K562 (cell line): ENCODE measurements at regions not wholly inside any gene's neighbourhood (a gene's known extent, or its start where the extent isn't known, plus 50 kb on each side); places are given as distances from the start of the nearest gene placed in this dataset.

Experiments
- ATAC-seq: fragments of 200-7000 bp; cut with Tn5 transposase; 3 replicates; pipeline ENCODE4 v1.9.1; 2020; ENCODE audit warnings: moderate library complexity
- BruUV-seq: library from RNA; stranded (reverse); fragments of 400-500 nt; replicated peaks from 2 replicates; lab custom pipeline; 2021; lab: Mats Ljungman, UMichigan
- CTCF ChIA-PET: fragments of 300-600 bp; formaldehyde crosslinking; extraction: SDS; loops from one replicate; lab custom pipeline; 2021; ENCODE audit warnings: low intra/inter-chr PET ratio; lab: Yijun Ruan, JAX
- POLR2A ChIA-PET: fragments of 300-600, 350-650 bp; sonication (Branson Sonifier 250); formaldehyde crosslinking; extraction: SDS; loops from one replicate; lab custom pipeline; 2021; ENCODE audit warnings: antibody characterized with exemption, inconsistent platforms; lab: Yijun Ruan, JAX
- DNase-seq, 4 experiments: peaks; one replicate each; pipeline versions ENCODE4 v3.0.0 to v3.0.0-alpha.2; 2011 to 2018; ENCODE audit warnings: low spot score in 3 of 4, mixed read lengths in 3 of 4; ENCODE audit errors: extremely low read depth in 1 of 4
- FAIRE-seq: peaks from 2 replicates; lab custom pipeline; 2011; peaks lifted over from hg19 to GRCh38; lab: Jason Lieb, UNC
- H2AFZ ChIP-seq: 2 replicates; pipeline ENCODE4 v1.6.0; 2011; ENCODE audit warnings: low read depth, low read length, control low read depth, inconsistent platforms
- H3K27ac ChIP-seq: fragments of 200-600 bp; 3 replicates; pipeline ENCODE4 v1.8.0; 2011; ENCODE audit warnings: low read depth, mild to moderate bottlenecking, control low read depth, inconsistent platforms, low read length, moderate library complexity, mixed read lengths; ENCODE audit errors: extremely low read depth
- H3K27me3 ChIP-seq, 2 experiments: fragments of 300-600 bp in 1 of 2; 2 replicates in 1 of 2; 3 replicates in 1 of 2; pipeline versions ENCODE4 v1.6.0 to v1.8.0; 2011; ENCODE audit warnings: inconsistent platforms in 2 of 2, low read length in 2 of 2, mild to moderate bottlenecking in 1 of 2, mixed read lengths in 1 of 2, moderate library complexity in 1 of 2; ENCODE audit not compliant: control insufficient read depth in 2 of 2, insufficient read depth in 2 of 2
- H3K36me3 ChIP-seq: fragments of 300-600 bp; 3 replicates; pipeline ENCODE4 v1.8.0; 2011; ENCODE audit warnings: mild to moderate bottlenecking, low read length, inconsistent platforms; ENCODE audit not compliant: control insufficient read depth, insufficient read depth
- H3K4me1 ChIP-seq, 2 experiments: fragments of 200-600 bp in 1 of 2; replicated peaks in 1 of 2; 2 replicates in 1 of 2; 3 replicates in 1 of 2; pipeline versions ENCODE4 v1.5.1 to v1.8.0; 2011; ENCODE audit warnings: inconsistent platforms in 2 of 2, low read length in 2 of 2, mild to moderate bottlenecking in 1 of 2, mixed read lengths in 1 of 2, moderate library complexity in 1 of 2; ENCODE audit not compliant: control insufficient read depth in 2 of 2, insufficient read depth in 2 of 2
- H3K4me2 ChIP-seq: 2 replicates; pipeline ENCODE4 v1.6.1; 2011; ENCODE audit warnings: low read length, control low read depth, inconsistent platforms, mixed read lengths; ENCODE audit not compliant: insufficient read depth
- H3K4me3 ChIP-seq: fragments of 200-600 bp; sonication (generic), shearing (Covaris generic); 2 replicates; pipeline ENCODE4 v1.5.1; 2016; ENCODE audit warnings: control low read depth, inconsistent platforms
- H3K79me2 ChIP-seq: fragments of 200-600 bp; 3 replicates; pipeline ENCODE4 v1.8.0; 2011; ENCODE audit warnings: low read length, inconsistent platforms; ENCODE audit not compliant: control insufficient read depth, insufficient read depth
- H3K9ac ChIP-seq, 2 experiments: 2 replicates each; pipeline versions ENCODE4 v1.6.0 to v1.6.1; 2011; ENCODE audit warnings: low read depth in 2 of 2, low read length in 2 of 2, control low read depth in 1 of 2, inconsistent platforms in 1 of 2, mild to moderate bottlenecking in 1 of 2, mixed read lengths in 1 of 2; ENCODE audit not compliant: insufficient read depth in 1 of 2
- H3K9me1 ChIP-seq: one replicate; pipeline ENCODE4 v1.6.0; 2011; ENCODE audit warnings: inconsistent platforms, mild to moderate bottlenecking, low read length, moderate library complexity; ENCODE audit not compliant: control insufficient read depth, insufficient read depth
- H3K9me3 ChIP-seq: replicated peaks from 2 replicates; pipeline ENCODE4 v1.5.1; 2011; ENCODE audit warnings: low read depth, low read length, inconsistent platforms; ENCODE audit not compliant: control insufficient read depth, insufficient read depth
- H4K20me1 ChIP-seq: replicated peaks from 2 replicates; pipeline ENCODE4 v1.6.1; 2011; ENCODE audit warnings: low read length, inconsistent platforms, mixed read lengths; ENCODE audit not compliant: control insufficient read depth, insufficient read depth
- ERF ChIP-seq: fragments of 450-650 bp; formaldehyde crosslinking; IDR thresholded peaks from 2 replicates; pipeline ENCODE4 v1.4.0; 2020; ENCODE audit warnings: mild to moderate bottlenecking, mixed read lengths
- GABPA ChIP-seq: fragments of 200-800 bp; sonication (Bioruptor generic); conservative IDR thresholded peaks from 2 replicates; pipeline ENCODE4 v1.6.1; 2016; ENCODE audit warnings: low read depth, missing genetic modification characterization, missing compliant biosample characterization
- KHSRP ChIP-seq: fragments of 450-650 bp; IDR thresholded peaks from 2 replicates; pipeline ENCODE4 v1.6.1; 2017
- NCOA2 ChIP-seq, 2 experiments: fragments of 450-650 bp; IDR thresholded peaks; 2 replicates each; pipeline ENCODE4 v1.6.1; 2018; ENCODE audit warnings: mild to moderate bottlenecking in 2 of 2, moderate library complexity in 1 of 2; ENCODE audit not compliant: partially characterized antibody in 2 of 2
- NFIX ChIP-seq: fragments of 250-450 bp; sonication (Bioruptor Pico); IDR thresholded peaks from 2 replicates; pipeline ENCODE4 v1.4.0; 2020; ENCODE audit warnings: low read depth, mild to moderate bottlenecking, moderate library complexity
- POU5F1 ChIP-seq: fragments of 150-350 bp; IDR thresholded peaks from 2 replicates; pipeline ENCODE4 v1.6.1; 2014; ENCODE audit warnings: borderline replicate concordance, low read length, low read depth, mild to moderate bottlenecking; ENCODE audit not compliant: partially characterized antibody
- SAP30 ChIP-seq: fragments of 200-600 bp; sonication (generic); IDR thresholded peaks from 2 replicates; pipeline ENCODE4 v1.6.1; 2012; ENCODE audit warnings: borderline replicate concordance, low read depth, mild to moderate bottlenecking, moderate library complexity, low read length, control low read depth, inconsistent platforms; ENCODE audit not compliant: insufficient read depth, poor library complexity, severe bottlenecking
- SREBF1 ChIP-seq: fragments of 150-350 bp; IDR thresholded peaks from 2 replicates; pipeline ENCODE4 v1.6.1; 2014; ENCODE audit warnings: antibody characterized with exemption, low read depth, low read length, borderline replicate concordance
- THRAP3 ChIP-seq: fragments of 450-650 bp; IDR thresholded peaks from 2 replicates; pipeline ENCODE4 v1.6.1; 2016; ENCODE audit warnings: mild to moderate bottlenecking, inconsistent platforms, borderline replicate concordance
- ZBTB7A ChIP-seq: IDR thresholded peaks from 2 replicates; pipeline ENCODE4 v1.6.1; 2011; ENCODE audit warnings: low read depth, mild to moderate bottlenecking, low read length, moderate library complexity, borderline replicate concordance; ENCODE audit not compliant: control insufficient read depth
- ZNF12 ChIP-seq: sonication (generic); formaldehyde crosslinking; IDR thresholded peaks from 2 replicates; pipeline ENCODE4 v1.4.0; 2020; ENCODE audit warnings: mild to moderate bottlenecking, missing genetic modification reagents
- ZNF23 ChIP-seq: fragments of 250-450 bp; sonication (Bioruptor Pico); IDR thresholded peaks from 2 replicates; pipeline ENCODE4 v1.4.0; 2020; ENCODE audit warnings: mild to moderate bottlenecking
- ZNF830 ChIP-seq: fragments of 250-450 bp; sonication (Bioruptor Pico); IDR thresholded peaks from 2 replicates; pipeline ENCODE4 v1.5.0; 2021; ENCODE audit warnings: mild to moderate bottlenecking
- WGBS: fragments of 100-300 bp; shearing (Covaris generic); methylation state at CpG from one replicate; pipeline ENCODE4 v1.1.6; 2016; ENCODE audit warnings: low coverage, mixed read lengths; ENCODE audit not compliant: insufficient coverage; ENCODE audit errors: missing lambda C conversion rate; 5-methylcytosine and 5-hydroxymethylcytosine counted together
- in situ Hi-C: fragments of 300-500 bp; cut with MboI; formaldehyde crosslinking; loops from 4 replicates; pipeline ENCODE4 v1.15.0; 2018; ENCODE audit warnings: inconsistent platforms, mixed read lengths
- intact Hi-C: fragments of 100-400 bp; cut with micrococcal nuclease; formaldehyde crosslinking; loops from 2 replicates; pipeline ENCODE4 v1.14.2; 2022
- TF ChIP-seq, protein P1 (sequence below): sonication (generic); formaldehyde crosslinking; IDR thresholded peaks from 2 replicates; pipeline ENCODE4 v1.8.0; 2022; ENCODE audit warnings: mild to moderate bottlenecking, missing genetic modification reagents, borderline replicate concordance
- TF ChIP-seq, protein P2 (sequence below): fragments of 450-650 bp; IDR thresholded peaks from 2 replicates; pipeline ENCODE4 v1.6.1; 2016
- TF ChIP-seq, protein P3 (sequence below): fragments of 250-450 bp; sonication (Bioruptor Pico); IDR thresholded peaks from 2 replicates; pipeline ENCODE4 v1.5.0; 2021

DNA sequence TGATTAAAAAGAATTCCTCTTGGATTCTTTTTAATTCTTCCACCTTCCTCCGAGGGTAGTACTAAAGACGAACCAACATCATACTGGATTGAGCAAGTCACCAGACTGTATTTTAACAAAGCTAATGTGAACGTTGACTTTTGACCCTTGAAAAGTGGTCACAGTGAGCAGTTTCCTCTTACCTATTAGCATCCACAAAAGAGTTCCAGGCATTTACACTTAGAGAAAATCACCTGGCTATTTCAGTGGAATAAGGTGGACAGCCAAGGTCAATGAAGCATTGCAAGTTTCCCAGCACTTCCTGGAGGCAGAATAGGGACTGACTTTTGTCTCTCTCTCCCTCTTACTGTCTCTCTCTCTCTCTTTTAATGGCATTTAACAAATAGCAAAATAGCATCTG is 145.1 kb upstream of the DAB2 start:
- no TSS peak for BruUV-seq
- Histone ChIP-seq H4K20me1 (no peaks in the 10 kb centered on the region), H3K4me3 (no peak overlapping the region), H3K79me2 (no peaks in the 10 kb centered on the region), H3K27me3 (no peaks in the 10 kb centered on the region), H3K27ac (no peak overlapping the region), H3K36me3 (no peaks in the 10 kb centered on the region), H3K9me3 (no peaks in the 10 kb centered on the region), H3K4me2 (no peak overlapping the region), H3K9ac (no peak overlapping the region), H2AFZ (no peak overlapping the region), H3K9me1 (no peaks in the 10 kb centered on the region), H3K4me1 (no peaks in the 10 kb centered on the region)
- 0% methylated on average over 3 of the region's 3 CpGs for WGBS
- ChIA-PET CTCF (interaction anchor here (1.0 to 1.6 kb wide), 4 partner anchors 193 to 1187 kb away, joined by 3 to 12 read pairs (median 4); no protein-coding TSS in a partner anchor), POLR2A (no interaction called here)
- intact Hi-C loops (loop anchor here (2.0 to 10.0 kb wide), 3 partner anchors 193 to 425 kb away; partner anchors contain the start of gene FYB1), in situ Hi-C loops (loop anchor here (10.0 kb wide), 1 partner anchor 1135 kb away; no protein-coding TSS in a partner anchor)
- TF ChIP-seq SREBF1 (no peak), NFIX (CRISPR knock-in tag) (no peak), ZNF23 (no peak), THRAP3 (no peak), ERF (CRISPR knock-in tag) (no peak), NCOA2 (IDR thresholded peaks at IDR 0.05; ENCODE audit: partially characterized antibody in 2 of 2) (no peak), ZNF12 (CRISPR knock-in tag) (no peak), POU5F1 (no peak), KHSRP (no peak), ZBTB7A (no peak), ZNF830 (CRISPR knock-in tag) (no peak), SAP30 (no peak), GABPA (tag) (no peak)
- TF ChIP-seq, protein P1, sequence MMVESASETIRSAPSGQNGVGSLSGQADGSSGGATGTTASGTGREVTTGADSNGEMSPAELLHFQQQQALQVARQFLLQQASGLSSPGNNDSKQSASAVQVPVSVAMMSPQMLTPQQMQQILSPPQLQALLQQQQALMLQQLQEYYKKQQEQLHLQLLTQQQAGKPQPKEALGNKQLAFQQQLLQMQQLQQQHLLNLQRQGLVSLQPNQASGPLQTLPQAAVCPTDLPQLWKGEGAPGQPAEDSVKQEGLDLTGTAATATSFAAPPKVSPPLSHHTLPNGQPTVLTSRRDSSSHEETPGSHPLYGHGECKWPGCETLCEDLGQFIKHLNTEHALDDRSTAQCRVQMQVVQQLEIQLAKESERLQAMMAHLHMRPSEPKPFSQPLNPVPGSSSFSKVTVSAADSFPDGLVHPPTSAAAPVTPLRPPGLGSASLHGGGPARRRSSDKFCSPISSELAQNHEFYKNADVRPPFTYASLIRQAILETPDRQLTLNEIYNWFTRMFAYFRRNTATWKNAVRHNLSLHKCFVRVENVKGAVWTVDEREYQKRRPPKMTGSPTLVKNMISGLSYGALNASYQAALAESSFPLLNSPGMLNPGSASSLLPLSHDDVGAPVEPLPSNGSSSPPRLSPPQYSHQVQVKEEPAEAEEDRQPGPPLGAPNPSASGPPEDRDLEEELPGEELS (CRISPR knock-in tag) = no peak
- TF ChIP-seq, protein P2, sequence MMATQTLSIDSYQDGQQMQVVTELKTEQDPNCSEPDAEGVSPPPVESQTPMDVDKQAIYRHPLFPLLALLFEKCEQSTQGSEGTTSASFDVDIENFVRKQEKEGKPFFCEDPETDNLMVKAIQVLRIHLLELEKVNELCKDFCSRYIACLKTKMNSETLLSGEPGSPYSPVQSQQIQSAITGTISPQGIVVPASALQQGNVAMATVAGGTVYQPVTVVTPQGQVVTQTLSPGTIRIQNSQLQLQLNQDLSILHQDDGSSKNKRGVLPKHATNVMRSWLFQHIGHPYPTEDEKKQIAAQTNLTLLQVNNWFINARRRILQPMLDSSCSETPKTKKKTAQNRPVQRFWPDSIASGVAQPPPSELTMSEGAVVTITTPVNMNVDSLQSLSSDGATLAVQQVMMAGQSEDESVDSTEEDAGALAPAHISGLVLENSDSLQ = no peak
- TF ChIP-seq, protein P3, sequence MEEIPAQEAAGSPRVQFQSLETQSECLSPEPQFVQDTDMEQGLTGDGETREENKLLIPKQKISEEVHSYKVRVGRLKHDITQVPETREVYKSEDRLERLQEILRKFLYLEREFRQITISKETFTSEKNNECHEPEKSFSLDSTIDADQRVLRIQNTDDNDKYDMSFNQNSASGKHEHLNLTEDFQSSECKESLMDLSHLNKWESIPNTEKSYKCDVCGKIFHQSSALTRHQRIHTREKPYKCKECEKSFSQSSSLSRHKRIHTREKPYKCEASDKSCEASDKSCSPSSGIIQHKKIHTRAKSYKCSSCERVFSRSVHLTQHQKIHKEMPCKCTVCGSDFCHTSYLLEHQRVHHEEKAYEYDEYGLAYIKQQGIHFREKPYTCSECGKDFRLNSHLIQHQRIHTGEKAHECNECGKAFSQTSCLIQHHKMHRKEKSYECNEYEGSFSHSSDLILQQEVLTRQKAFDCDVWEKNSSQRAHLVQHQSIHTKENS (CRISPR knock-in tag) = no peak
- no peak for DNase-seq
- no peak for ATAC-seq
- FAIRE-seq = no peak
